ENCODE measurements at regions not wholly inside any gene's neighbourhood (a gene's known extent, or its start where the extent isn't known, plus 50 kb on each side); places are given as distances from the start of the nearest gene placed in this dataset.

- Histone ChIP-seq H3K36me3 (ENCODE audit: control insufficient read depth, insufficient read depth, low read length) (no peaks in the 10 kb centered on the region), H3K4me3 (ENCODE audit: low read depth, low read length) (no peak overlapping the region), H3K27me3 (ENCODE audit: control insufficient read depth, insufficient read depth, low read length) (no peaks in the 10 kb centered on the region)
- no peak for TF ChIP-seq CTCF (IDR thresholded peaks at IDR 0.05; ENCODE audit: insufficient read depth, low read length, severe bottlenecking)
- DNase-seq (ENCODE audit: low read depth): no peak
- no peak for FAIRE-seq
Measured at GRCh38 chr13:64061649-64062048, 2646.0 kb upstream of the PCDH20 start.

GRCh38 chr13:64057372-64058020 is 2641.8 kb upstream of the PCDH20 start:
- no peak for TF ChIP-seq CTCF (IDR thresholded peaks at IDR 0.05; ENCODE audit: insufficient read depth, low read length, severe bottlenecking)

GRCh38 chr13:64054321-64054720 is 2638.7 kb upstream of the PCDH20 start:
- H3K36me3 ChIP-seq (ENCODE audit: control insufficient read depth, insufficient read depth, low read length): no peaks in the 10 kb centered on the region
- H3K27me3 ChIP-seq (ENCODE audit: control insufficient read depth, insufficient read depth, low read length): no peaks in the 10 kb centered on the region
- no peak overlapping the region for H3K4me3 ChIP-seq (ENCODE audit: low read depth, low read length)
- no peak for TF ChIP-seq CTCF (IDR thresholded peaks at IDR 0.05; ENCODE audit: insufficient read depth, low read length, severe bottlenecking)
- no peak for FAIRE-seq
- no peak for DNase-seq (ENCODE audit: low read depth)

More at GRCh38 chr13:64057372-64058020, 2641.8 kb upstream of the PCDH20 start:
- H3K36me3 ChIP-seq (ENCODE audit: control insufficient read depth, insufficient read depth, low read length): no peaks in the 10 kb centered on the region
- FAIRE-seq (no peak), DNase-seq (ENCODE audit: low read depth) (no peak)
- no peak overlapping the region for H3K4me3 ChIP-seq (ENCODE audit: low read depth, low read length)
- H3K27me3 ChIP-seq (ENCODE audit: control insufficient read depth, insufficient read depth, low read length): no peaks in the 10 kb centered on the region

- H3K4me3 ChIP-seq (ENCODE audit: low read depth, low read length): no peak overlapping the region
- H3K36me3 ChIP-seq (ENCODE audit: control insufficient read depth, insufficient read depth, low read length): no peaks in the 10 kb centered on the region
- TF ChIP-seq CTCF (IDR thresholded peaks at IDR 0.05; ENCODE audit: insufficient read depth, low read length, severe bottlenecking): no peak
- no peak for DNase-seq (ENCODE audit: low read depth)
- H3K27me3 ChIP-seq (ENCODE audit: control insufficient read depth, insufficient read depth, low read length): no peaks in the 10 kb centered on the region
- FAIRE-seq: no peak
Measured at GRCh38 chr13:64052521-64052920, 2636.9 kb upstream of the PCDH20 start.

- H3K4me3 ChIP-seq (ENCODE audit: low read depth, low read length): no peak overlapping the region
- no peak for TF ChIP-seq CTCF (IDR thresholded peaks at IDR 0.05; ENCODE audit: insufficient read depth, low read length, severe bottlenecking)
- DNase-seq (ENCODE audit: low read depth) (no peak), FAIRE-seq (no peak)
- H3K27me3 ChIP-seq (ENCODE audit: control insufficient read depth, insufficient read depth, low read length): no peaks in the 10 kb centered on the region
- no peaks in the 10 kb centered on the region for H3K36me3 ChIP-seq (ENCODE audit: control insufficient read depth, insufficient read depth, low read length)
Measured at GRCh38 chr13:64051278-64051677, 2635.6 kb upstream of the PCDH20 start.

- FAIRE-seq: no peak
- H3K4me3 ChIP-seq (ENCODE audit: low read depth, low read length): no peak overlapping the region
Measured at GRCh38 chr13:64041296-64041695, 2625.6 kb upstream of the PCDH20 start.

More at GRCh38 chr13:64041296-64041695, 2625.6 kb upstream of the PCDH20 start:
- no peak for TF ChIP-seq CTCF (IDR thresholded peaks at IDR 0.05; ENCODE audit: insufficient read depth, low read length, severe bottlenecking)
- no peaks in the 10 kb centered on the region for H3K36me3 ChIP-seq (ENCODE audit: control insufficient read depth, insufficient read depth, low read length)
- DNase-seq (ENCODE audit: low read depth): no peak
- no peaks in the 10 kb centered on the region for H3K27me3 ChIP-seq (ENCODE audit: control insufficient read depth, insufficient read depth, low read length)
